COLO829 (cell line): ENCODE measurements at regions not wholly inside any gene's neighbourhood (a gene's known extent, or its start where the extent isn't known, plus 50 kb on each side); places are given as distances from the start of the nearest gene placed in this dataset.
"Not testable (repeated sequence)": the region's sequence is repeated elsewhere in the genome, so short reads cannot be mapped to it uniquely, and the experiment has no call there.

Experiments used
- DNase-seq: peaks from one replicate; pipeline ENCODE4 v3.0.0; 2012; ENCODE audit warnings: low spot score

GRCh38 chr5:145658435-145658834 lies 176.7 kb downstream of the PRELID2 start:
- DNase-seq: no peak

- not testable (repeated sequence) for DNase-seq
Observed at GRCh38 chr5:145652700-145653099, 182.4 kb downstream of the PRELID2 start.

GRCh38 chr5:145647137-145647536 lies 188.0 kb downstream of the PRELID2 start:
- not testable (repeated sequence) for DNase-seq

GRCh38 chr5:145643214-145643613 lies 191.9 kb downstream of the PRELID2 start:
- DNase-seq: not testable (repeated sequence)

GRCh38 chr5:145637396-145637795 lies 197.7 kb downstream of the PRELID2 start:
- no peak for DNase-seq

- DNase-seq: no peak
Observed at GRCh38 chr5:145636371-145636770, 198.8 kb downstream of the PRELID2 start.

GRCh38 chr5:145633474-145633873 lies 201.7 kb downstream of the PRELID2 start:
- no peak for DNase-seq

GRCh38 chr5:145632701-145633100 lies 202.4 kb downstream of the PRELID2 start:
- no peak for DNase-seq

- no peak for DNase-seq
Observed at GRCh38 chr5:145629047-145629446, 206.1 kb downstream of the PRELID2 start.

- DNase-seq: no peak
Observed at GRCh38 chr5:145628525-145628924, 206.6 kb downstream of the PRELID2 start.

GRCh38 chr5:145619806-145620310 lies 215.3 kb downstream of the PRELID2 start:
- DNase-seq: no peak

- DNase-seq: not testable (repeated sequence)
Observed at GRCh38 chr5:145616739-145617138, 218.4 kb downstream of the PRELID2 start.

- DNase-seq: no peak
Observed at GRCh38 chr5:145598983-145599382, 236.2 kb downstream of the PRELID2 start.

- DNase-seq: no peak
Observed at GRCh38 chr5:145598184-145598583, 237.0 kb downstream of the PRELID2 start.

GRCh38 chr5:145591578-145591977 lies 243.6 kb downstream of the PRELID2 start:
- DNase-seq: no peak

GRCh38 chr5:145589063-145589462 lies 246.1 kb downstream of the PRELID2 start:
- DNase-seq: no peak

- no peak for DNase-seq
Observed at GRCh38 chr5:145588558-145588957, 246.6 kb downstream of the PRELID2 start.

GRCh38 chr5:145588113-145588512 lies 247.0 kb downstream of the PRELID2 start:
- DNase-seq: no peak

- peak; percentile 63 for DNase-seq
Observed at GRCh38 chr5:145587710-145588109, 247.4 kb downstream of the PRELID2 start.

GRCh38 chr5:145587308-145587672 lies 247.9 kb downstream of the PRELID2 start:
- DNase-seq: no peak

GRCh38 chr5:145586661-145587307 lies 248.4 kb downstream of the PRELID2 start:
- no peak for DNase-seq

GRCh38 chr5:145585443-145586148 lies 249.5 kb downstream of the PRELID2 start:
- DNase-seq: no peak

- DNase-seq: no peak
Observed at GRCh38 chr5:145579301-145579700, 255.8 kb downstream of the PRELID2 start.
